Astrocyte (in vitro differentiated cells and primary cell): ENCODE measurements at regions not wholly inside any gene's neighbourhood (a gene's known extent, or its start where the extent isn't known, plus 50 kb on each side); places are given as distances from the start of the nearest gene placed in this dataset.

Experiments used
- DNase-seq: peaks from one replicate; pipeline ENCODE4 v3.0.0-alpha.2; 2010; ENCODE audit warnings: low read depth
- FAIRE-seq: peaks from 2 replicates; lab custom pipeline; 2011; peaks lifted over from hg19 to GRCh38; lab: Jason Lieb, UNC
- H2AFZ ChIP-seq: 2 replicates; pipeline ENCODE4 v1.6.0; 2012; ENCODE audit warnings: low read depth, low read length, inconsistent platforms
- H3K27ac ChIP-seq: 2 replicates; pipeline ENCODE4 v1.5.1; 2011; ENCODE audit warnings: low read depth, low read length, inconsistent platforms
- H3K27me3 ChIP-seq: 2 replicates; pipeline ENCODE4 v1.6.0; 2011; ENCODE audit warnings: low read length, inconsistent platforms; ENCODE audit not compliant: insufficient read depth
- H3K36me3 ChIP-seq: 2 replicates; pipeline ENCODE4 v1.5.1; 2011; ENCODE audit warnings: low read length, inconsistent platforms; ENCODE audit not compliant: insufficient read depth
- H3K4me1 ChIP-seq: 2 replicates; pipeline ENCODE4 v1.5.1; 2011; ENCODE audit warnings: low read length, inconsistent platforms; ENCODE audit not compliant: insufficient read depth
- H3K4me2 ChIP-seq: 2 replicates; pipeline ENCODE4 v1.6.0; 2012; ENCODE audit warnings: low read length, inconsistent platforms
- H3K4me3 ChIP-seq: 2 replicates; pipeline ENCODE4 v1.5.1; 2011; ENCODE audit warnings: low read depth, mild to moderate bottlenecking, low read length, inconsistent platforms; ENCODE audit not compliant: insufficient read depth
- H3K79me2 ChIP-seq: 2 replicates; pipeline ENCODE4 v1.6.0; 2012; ENCODE audit warnings: mild to moderate bottlenecking, low read length, inconsistent platforms; ENCODE audit not compliant: insufficient read depth
- H3K9ac ChIP-seq: 2 replicates; pipeline ENCODE4 v1.6.0; 2012; ENCODE audit warnings: mild to moderate bottlenecking, low read length, inconsistent platforms
- H3K9me3 ChIP-seq: 2 replicates; pipeline ENCODE4 v1.5.1; 2012; ENCODE audit warnings: low read depth, mild to moderate bottlenecking, low read length, inconsistent platforms; ENCODE audit not compliant: insufficient read depth
- H4K20me1 ChIP-seq: 2 replicates; pipeline ENCODE4 v1.6.0; 2012; ENCODE audit warnings: low read length, inconsistent platforms; ENCODE audit not compliant: insufficient read depth
- H3K27ac Mint-ChIP-seq: one replicate; pipeline ENCODE4 v1.8.0; 2021; ENCODE audit warnings: mild to moderate bottlenecking, mixed read lengths; ENCODE audit not compliant: unreplicated experiment
- H3K27me3 Mint-ChIP-seq: one replicate; pipeline ENCODE4 v1.8.0; 2021; ENCODE audit warnings: low read depth, mixed read lengths; ENCODE audit not compliant: unreplicated experiment
- H3K36me3 Mint-ChIP-seq: one replicate; pipeline ENCODE4 v1.8.0; 2021; ENCODE audit warnings: low read depth, mixed read lengths; ENCODE audit not compliant: unreplicated experiment
- H3K4me1 Mint-ChIP-seq: one replicate; pipeline ENCODE4 v1.8.0; 2021; ENCODE audit warnings: low read depth, mixed read lengths; ENCODE audit not compliant: unreplicated experiment
- H3K4me3 Mint-ChIP-seq: one replicate; pipeline ENCODE4 v1.8.0; 2021; ENCODE audit warnings: mild to moderate bottlenecking, moderate library complexity, mixed read lengths; ENCODE audit not compliant: unreplicated experiment
- H3K9me3 Mint-ChIP-seq: one replicate; pipeline ENCODE4 v1.8.0; 2021; ENCODE audit warnings: mild to moderate bottlenecking, mixed read lengths; ENCODE audit not compliant: unreplicated experiment
- CTCF ChIP-seq: IDR thresholded peaks from 2 replicates; pipeline ENCODE4 v1.5.1; 2011; ENCODE audit warnings: low read depth, mild to moderate bottlenecking, inconsistent platforms, low read length, moderate library complexity; ENCODE audit not compliant: insufficient read depth
- EZH2 ChIP-seq: IDR thresholded peaks from 2 replicates; pipeline ENCODE4 v1.6.1; 2012; ENCODE audit warnings: mild to moderate bottlenecking, low read length, inconsistent platforms; ENCODE audit not compliant: insufficient read depth

- H3K9me3 Mint-ChIP-seq, result no peaks in the 10 kb centered on the region
- Histone ChIP-seq H3K9ac (peak overlapping the region; percentile 29), H3K79me2 (no peaks in the 10 kb centered on the region), H3K27me3 (no peaks in the 10 kb centered on the region), H3K4me3 (no peak overlapping the region), H2AFZ (no peak overlapping the region), H3K27ac (peak overlapping the region; percentile 75), H3K4me1 (peaks cover 35% of the 10 kb centered on the region), H3K36me3 (no peaks in the 10 kb centered on the region), H4K20me1 (no peaks in the 10 kb centered on the region), H3K4me2 (no peak overlapping the region), H3K9me3 (no peaks in the 10 kb centered on the region)
- no peak overlapping the region for H3K4me3 Mint-ChIP-seq
- FAIRE-seq (peak; percentile 72), DNase-seq (no peak)
- H3K4me1 Mint-ChIP-seq, result peaks cover 45% of the 10 kb centered on the region
- no peaks in the 10 kb centered on the region for H3K27me3 Mint-ChIP-seq
- H3K36me3 Mint-ChIP-seq, result no peaks in the 10 kb centered on the region
- H3K27ac Mint-ChIP-seq, result peak overlapping the region; percentile 83
- no peak for TF ChIP-seq CTCF
- no peak for TF ChIP-seq EZH2
These were observed 302.6 kb downstream of the SPRY2 start for GRCh38 chr13:80038371-80038770.

GRCh38 chr13:80037505-80037888, 303.4 kb downstream of the SPRY2 start:
- Histone ChIP-seq H4K20me1 (no peaks in the 10 kb centered on the region), H3K27ac (peak overlapping the region; percentile 75), H3K9ac (peak overlapping the region; percentile 29), H3K9me3 (no peaks in the 10 kb centered on the region), H3K4me2 (peak overlapping the region; percentile 53), H3K36me3 (no peaks in the 10 kb centered on the region), H3K4me3 (no peak overlapping the region), H3K4me1 (peaks cover 35% of the 10 kb centered on the region), H2AFZ (no peak overlapping the region), H3K79me2 (no peaks in the 10 kb centered on the region), H3K27me3 (no peaks in the 10 kb centered on the region)
- Mint-ChIP-seq H3K36me3 (no peaks in the 10 kb centered on the region), H3K4me3 (no peak overlapping the region), H3K27ac (peak overlapping the region; percentile 83), H3K27me3 (no peaks in the 10 kb centered on the region), H3K4me1 (peaks cover 45% of the 10 kb centered on the region), H3K9me3 (no peaks in the 10 kb centered on the region)
- FAIRE-seq (peak; percentile 97), DNase-seq (peak; percentile 93)
- TF ChIP-seq CTCF (no peak), EZH2 (no peak)

GRCh38 chr13:80036845-80037504, 304.0 kb downstream of the SPRY2 start:
- Histone ChIP-seq H3K27ac (peak overlapping the region; percentile 75), H3K9ac (no peak overlapping the region)
- peak overlapping the region; percentile 83 for H3K27ac Mint-ChIP-seq

More at GRCh38 chr13:80036845-80037504, 304.0 kb downstream of the SPRY2 start:
- Histone ChIP-seq H3K4me3 (no peak overlapping the region), H3K4me2 (peak overlapping the region; percentile 53), H3K27me3 (no peaks in the 10 kb centered on the region), H4K20me1 (no peaks in the 10 kb centered on the region), H2AFZ (no peak overlapping the region), H3K4me1 (peaks cover 35% of the 10 kb centered on the region), H3K36me3 (no peaks in the 10 kb centered on the region), H3K79me2 (no peaks in the 10 kb centered on the region), H3K9me3 (no peaks in the 10 kb centered on the region)
- no peaks in the 10 kb centered on the region for H3K27me3 Mint-ChIP-seq
- TF ChIP-seq EZH2 (no peak), CTCF (no peak)
- FAIRE-seq (no peak), DNase-seq (no peak)
- H3K4me3 Mint-ChIP-seq, result no peak overlapping the region
- peaks cover 42% of the 10 kb centered on the region for H3K4me1 Mint-ChIP-seq
- no peaks in the 10 kb centered on the region for H3K9me3 Mint-ChIP-seq
- H3K36me3 Mint-ChIP-seq, result no peaks in the 10 kb centered on the region
